IMR-90 (cell line): ENCODE measurements at regions not wholly inside any gene's neighbourhood (a gene's known extent, or its start where the extent isn't known, plus 50 kb on each side); places are given as distances from the start of the nearest gene placed in this dataset.
A peak's percentile ranks its signal among the peaks of the same experiment; 100 is the strongest.

Source experiments
- ATAC-seq: fragments of 200-7000 bp; cut with Tn5 transposase; 2 replicates; pipeline ENCODE4 v1.9.1; 2020; ENCODE audit warnings: low read depth, mild to moderate bottlenecking, moderate library complexity
- BruUV-seq: library from RNA; stranded (reverse); fragments of 400-500 nt; replicated peaks from 2 replicates; lab custom pipeline; 2021; lab: Mats Ljungman, UMichigan
- CTCF ChIA-PET: fragments of 300-600 bp; formaldehyde crosslinking; extraction: SDS; loops from one replicate; lab custom pipeline; 2021; ENCODE audit warnings: antibody characterized with exemption; lab: Yijun Ruan, JAX
- POLR2A ChIA-PET: fragments of 300-600 bp; sonication (Branson Sonifier 250); formaldehyde crosslinking; loops from one replicate; lab custom pipeline; 2022; ENCODE audit warnings: antibody characterized with exemption; ENCODE audit not compliant: unreplicated experiment; lab: Charles Lee
- DNase-seq: peaks from one replicate; pipeline ENCODE4 v3.0.0; 2013
- H2AFZ ChIP-seq: replicated peaks from 2 replicates; pipeline ENCODE3; 2013; ENCODE audit warnings: low read length, mild to moderate bottlenecking; ENCODE audit not compliant: poor library complexity
- H2AK5ac ChIP-seq: 2 replicates; pipeline ENCODE4 v1.6.1; 2013; ENCODE audit warnings: low read depth, low read length, inconsistent platforms
- H2AK9ac ChIP-seq: replicated peaks from 2 replicates; pipeline ENCODE3; 2013; ENCODE audit warnings: mild to moderate bottlenecking, low read depth, low read length, moderate library complexity; ENCODE audit not compliant: poor library complexity
- H2BK120ac ChIP-seq: 2 replicates; pipeline ENCODE4 v1.6.1; 2013; ENCODE audit warnings: low read depth, low read length, inconsistent platforms
- H2BK15ac ChIP-seq: 3 replicates; pipeline ENCODE4 v1.6.1; 2013; ENCODE audit warnings: low read depth, low read length, inconsistent platforms
- H2BK20ac ChIP-seq: 2 replicates; pipeline ENCODE4 v1.6.1; 2013; ENCODE audit warnings: low read depth, mild to moderate bottlenecking, inconsistent platforms, low read length, moderate library complexity
- H2BK5ac ChIP-seq: 2 replicates; pipeline ENCODE4 v1.6.1; 2013; ENCODE audit warnings: mild to moderate bottlenecking, low read depth, low read length, inconsistent platforms; ENCODE audit not compliant: poor library complexity, severe bottlenecking
- H3K14ac ChIP-seq: replicated peaks from 2 replicates; pipeline ENCODE4 v1.6.1; 2013; ENCODE audit warnings: low read depth, low read length, inconsistent platforms
- H3K18ac ChIP-seq: 2 replicates; pipeline ENCODE4 v1.6.1; 2013; ENCODE audit warnings: low read depth, low read length, control low read depth
- H3K23ac ChIP-seq: 2 replicates; pipeline ENCODE4 v1.6.1; 2013; ENCODE audit warnings: low read depth, low read length, inconsistent platforms
- H3K27ac ChIP-seq: 2 replicates; pipeline ENCODE4 v1.5.1; 2013; ENCODE audit warnings: mild to moderate bottlenecking, control low read depth, low read length; ENCODE audit not compliant: insufficient read depth
- H3K27me3 ChIP-seq: 2 replicates; pipeline ENCODE4 v1.6.1; 2013; ENCODE audit warnings: low read length; ENCODE audit not compliant: control insufficient read depth, insufficient read depth
- H3K36me3 ChIP-seq: 2 replicates; pipeline ENCODE4 v1.6.1; 2013; ENCODE audit warnings: low read length, mixed read lengths; ENCODE audit not compliant: control insufficient read depth, insufficient read depth
- H3K4ac ChIP-seq: 2 replicates; pipeline ENCODE4 v1.6.1; 2013; ENCODE audit warnings: low read depth, low read length, inconsistent platforms
- H3K4me1 ChIP-seq: 2 replicates; pipeline ENCODE4 v1.6.1; 2013; ENCODE audit warnings: low read length, mixed read lengths; ENCODE audit not compliant: control insufficient read depth, insufficient read depth
- H3K4me2 ChIP-seq: 2 replicates; pipeline ENCODE4 v1.6.1; 2013; ENCODE audit warnings: low read depth, mild to moderate bottlenecking, control low read depth, low read length, moderate library complexity
- H3K4me3 ChIP-seq: 2 replicates; pipeline ENCODE4 v1.5.1; 2013; ENCODE audit warnings: low read depth, mild to moderate bottlenecking, control low read depth, low read length, moderate library complexity; ENCODE audit not compliant: insufficient read depth
- H3K56ac ChIP-seq: 2 replicates; pipeline ENCODE4 v1.6.1; 2013; ENCODE audit warnings: low read length, inconsistent platforms; ENCODE audit not compliant: insufficient read depth; ENCODE audit errors: extremely low read depth
- H3K79me1 ChIP-seq, 2 experiments: 2 replicates each; pipeline ENCODE4 v1.6.1; 2013; ENCODE audit warnings: low read length in 2 of 2, inconsistent platforms in 1 of 2, low read depth in 1 of 2
- H3K9ac ChIP-seq: 2 replicates; pipeline ENCODE4 v1.6.1; 2013; ENCODE audit warnings: low read depth, low read length, control low read depth
- H3K9me1 ChIP-seq: 2 replicates; pipeline ENCODE4 v1.6.1; 2013; ENCODE audit warnings: low read length, inconsistent platforms; ENCODE audit not compliant: insufficient read depth
- H3K9me3 ChIP-seq: 2 replicates; pipeline ENCODE4 v1.6.1; 2013; ENCODE audit warnings: low read length; ENCODE audit not compliant: control insufficient read depth, insufficient read depth
- H4K20me1 ChIP-seq: 2 replicates; pipeline ENCODE4 v1.6.1; 2013; ENCODE audit warnings: low read length, inconsistent platforms; ENCODE audit not compliant: insufficient read depth
- H4K5ac ChIP-seq: 2 replicates; pipeline ENCODE4 v1.6.1; 2013; ENCODE audit warnings: mild to moderate bottlenecking, low read depth, low read length, control low read depth
- H4K8ac ChIP-seq, 2 experiments: 2 replicates each; pipeline ENCODE4 v1.6.1; 2013; ENCODE audit warnings: low read depth in 2 of 2, low read length in 2 of 2, control low read depth in 1 of 2, inconsistent platforms in 1 of 2
- H4K91ac ChIP-seq: 2 replicates; pipeline ENCODE4 v1.6.1; 2013; ENCODE audit warnings: low read depth, low read length, inconsistent platforms; ENCODE audit not compliant: insufficient read depth
- BHLHE40 ChIP-seq: fragments of 150-350 bp; IDR thresholded peaks from 2 replicates; pipeline ENCODE4 v1.6.1; 2016; ENCODE audit warnings: mild to moderate bottlenecking, low read depth, low read length
- CEBPB ChIP-seq: IDR thresholded peaks from 2 replicates; pipeline ENCODE4 v1.6.1; 2012; ENCODE audit warnings: low read depth, low read length, improper control_type of control experiment
- CHD1 ChIP-seq: IDR thresholded peaks from 2 replicates; pipeline ENCODE4 v1.6.1; 2012; ENCODE audit warnings: low read depth, low read length, improper control_type of control experiment
- FOS ChIP-seq: fragments of 150-350 bp; IDR thresholded peaks from 2 replicates; pipeline ENCODE4 v1.6.1; 2016; ENCODE audit warnings: low read depth, low read length
- MAZ ChIP-seq: IDR thresholded peaks from 2 replicates; pipeline ENCODE4 v1.6.1; 2012; ENCODE audit warnings: low read depth, mild to moderate bottlenecking, low read length, improper control_type of control experiment, moderate library complexity, borderline replicate concordance
- MXI1 ChIP-seq: IDR thresholded peaks from 2 replicates; pipeline ENCODE4 v1.6.1; 2012; ENCODE audit warnings: low read depth, mild to moderate bottlenecking, low read length, moderate library complexity, borderline replicate concordance
- NFE2L2 ChIP-seq: fragments of 150-350 bp; IDR thresholded peaks from 2 replicates; pipeline ENCODE4 v1.6.1; 2016; ENCODE audit warnings: low read depth, mild to moderate bottlenecking, low read length
- POLR2A ChIP-seq: IDR thresholded peaks from 2 replicates; pipeline ENCODE4 v1.6.1; 2012; ENCODE audit warnings: mild to moderate bottlenecking, low read depth, low read length
- RAD21 ChIP-seq: IDR thresholded peaks from 2 replicates; pipeline ENCODE4 v1.6.1; 2012; ENCODE audit warnings: low read length, improper control_type of control experiment
- RCOR1 ChIP-seq: IDR thresholded peaks from 2 replicates; pipeline ENCODE4 v1.6.1; 2012; ENCODE audit warnings: mild to moderate bottlenecking, low read length, improper control_type of control experiment; ENCODE audit not compliant: insufficient replicate concordance
- RFX5 ChIP-seq: IDR thresholded peaks from 2 replicates; pipeline ENCODE4 v1.8.0; 2012; ENCODE audit warnings: low read depth, mild to moderate bottlenecking, low read length, moderate library complexity
- SMC3 ChIP-seq: fragments of 150-350 bp; IDR thresholded peaks from 2 replicates; pipeline ENCODE4 v1.6.1; 2016; ENCODE audit warnings: low read depth, mild to moderate bottlenecking, antibody characterized with exemption, low read length, moderate library complexity
- WGBS, 2 experiments: methylation state at CpG; one replicate each; pipeline versions ENCODE4 v1.1.5 to v1.1.7; 2013; ENCODE audit warnings: missing lambda C conversion rate in 2 of 2; ENCODE audit not compliant: insufficient read length in 1 of 2; ENCODE audit errors: extremely low coverage in 2 of 2; 5-methylcytosine and 5-hydroxymethylcytosine counted together
- dilution Hi-C: fragments of 300-500 bp; cut with HindIII; formaldehyde crosslinking; loops from one replicate; pipeline ENCODE4 v1.14.3; 2018; ENCODE audit warnings: low sequenced_read_pairs; ENCODE audit not compliant: unreplicated experiment
- in situ Hi-C: fragments of 300-500 bp; cut with MboI; formaldehyde crosslinking; loops from 3 replicates; pipeline ENCODE4 v1.14.3; 2019; ENCODE audit warnings: low sequenced_read_pairs, inconsistent platforms, mixed read lengths
- intact Hi-C: fragments of 100-400 bp; cut with micrococcal nuclease; formaldehyde crosslinking; loops from 2 replicates; pipeline ENCODE4 v1.10.0; 2022
- TF ChIP-seq, protein P1 (sequence below): fragments of 150-350 bp; IDR thresholded peaks from 2 replicates; pipeline ENCODE4 v1.6.1; 2016; ENCODE audit warnings: low read depth, mild to moderate bottlenecking, low read length, moderate library complexity, borderline replicate concordance
- TF ChIP-seq, protein P2 (sequence below): fragments of 150-350 bp; IDR thresholded peaks from 2 replicates; pipeline ENCODE4 v1.6.1; 2017; ENCODE audit warnings: mild to moderate bottlenecking, antibody characterized with exemption, low read length, low read depth
- TF ChIP-seq, protein P3 (sequence below): conservative IDR thresholded peaks from 2 replicates; pipeline ENCODE4 v1.5.1; 2012; ENCODE audit warnings: mild to moderate bottlenecking, low read depth, low read length, improper control_type of control experiment

DNA sequence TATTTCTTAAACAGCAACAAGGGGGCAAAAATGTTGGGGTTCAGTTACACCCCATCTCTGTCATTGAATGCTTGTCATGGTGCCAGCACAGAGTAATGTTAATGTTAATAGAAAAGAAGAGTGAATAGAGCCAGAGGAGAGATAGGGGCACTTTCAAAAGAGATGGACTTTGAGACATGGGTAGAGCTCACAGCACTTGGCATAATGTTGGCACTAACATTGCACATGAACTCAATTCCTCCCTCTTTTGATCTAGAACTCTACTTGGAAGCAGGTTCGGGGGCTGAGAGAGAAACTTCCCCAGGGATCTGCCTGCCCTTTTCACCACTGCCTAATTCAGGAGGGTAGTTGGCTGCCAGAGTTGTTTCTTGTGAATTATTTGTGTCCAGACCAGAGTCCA is 188.0 kb upstream of the ADRA1D start:
- no peaks in the 10 kb centered on the region for H3K27me3 ChIP-seq
- TF ChIP-seq FOS (no peak), RFX5 (no peak), NFE2L2 (no peak), MXI1 (no peak), SMC3 (no peak), POLR2A (no peak), CEBPB (no peak), BHLHE40 (no peak), MAZ (no peak), RCOR1 (no peak), CHD1 (no peak), RAD21 (no peak)
- TF ChIP-seq, protein P1, sequence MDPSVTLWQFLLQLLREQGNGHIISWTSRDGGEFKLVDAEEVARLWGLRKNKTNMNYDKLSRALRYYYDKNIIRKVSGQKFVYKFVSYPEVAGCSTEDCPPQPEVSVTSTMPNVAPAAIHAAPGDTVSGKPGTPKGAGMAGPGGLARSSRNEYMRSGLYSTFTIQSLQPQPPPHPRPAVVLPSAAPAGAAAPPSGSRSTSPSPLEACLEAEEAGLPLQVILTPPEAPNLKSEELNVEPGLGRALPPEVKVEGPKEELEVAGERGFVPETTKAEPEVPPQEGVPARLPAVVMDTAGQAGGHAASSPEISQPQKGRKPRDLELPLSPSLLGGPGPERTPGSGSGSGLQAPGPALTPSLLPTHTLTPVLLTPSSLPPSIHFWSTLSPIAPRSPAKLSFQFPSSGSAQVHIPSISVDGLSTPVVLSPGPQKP, result no peak
- TF ChIP-seq, protein P2, sequence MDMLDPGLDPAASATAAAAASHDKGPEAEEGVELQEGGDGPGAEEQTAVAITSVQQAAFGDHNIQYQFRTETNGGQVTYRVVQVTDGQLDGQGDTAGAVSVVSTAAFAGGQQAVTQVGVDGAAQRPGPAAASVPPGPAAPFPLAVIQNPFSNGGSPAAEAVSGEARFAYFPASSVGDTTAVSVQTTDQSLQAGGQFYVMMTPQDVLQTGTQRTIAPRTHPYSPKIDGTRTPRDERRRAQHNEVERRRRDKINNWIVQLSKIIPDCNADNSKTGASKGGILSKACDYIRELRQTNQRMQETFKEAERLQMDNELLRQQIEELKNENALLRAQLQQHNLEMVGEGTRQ, result no peak
- TF ChIP-seq, protein P3, sequence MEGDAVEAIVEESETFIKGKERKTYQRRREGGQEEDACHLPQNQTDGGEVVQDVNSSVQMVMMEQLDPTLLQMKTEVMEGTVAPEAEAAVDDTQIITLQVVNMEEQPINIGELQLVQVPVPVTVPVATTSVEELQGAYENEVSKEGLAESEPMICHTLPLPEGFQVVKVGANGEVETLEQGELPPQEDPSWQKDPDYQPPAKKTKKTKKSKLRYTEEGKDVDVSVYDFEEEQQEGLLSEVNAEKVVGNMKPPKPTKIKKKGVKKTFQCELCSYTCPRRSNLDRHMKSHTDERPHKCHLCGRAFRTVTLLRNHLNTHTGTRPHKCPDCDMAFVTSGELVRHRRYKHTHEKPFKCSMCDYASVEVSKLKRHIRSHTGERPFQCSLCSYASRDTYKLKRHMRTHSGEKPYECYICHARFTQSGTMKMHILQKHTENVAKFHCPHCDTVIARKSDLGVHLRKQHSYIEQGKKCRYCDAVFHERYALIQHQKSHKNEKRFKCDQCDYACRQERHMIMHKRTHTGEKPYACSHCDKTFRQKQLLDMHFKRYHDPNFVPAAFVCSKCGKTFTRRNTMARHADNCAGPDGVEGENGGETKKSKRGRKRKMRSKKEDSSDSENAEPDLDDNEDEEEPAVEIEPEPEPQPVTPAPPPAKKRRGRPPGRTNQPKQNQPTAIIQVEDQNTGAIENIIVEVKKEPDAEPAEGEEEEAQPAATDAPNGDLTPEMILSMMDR, result no peak
- no peak for ATAC-seq
- H3K36me3 ChIP-seq, result no peaks in the 10 kb centered on the region
- H3K4me3 ChIP-seq, result no peak overlapping the region
- no peak overlapping the region; the same call in 2 of the 3 replicates for H2BK15ac ChIP-seq
- 0 out of 2 replicates have a peak overlapping the region, but pooled peaks have one; percentile 16 for H3K18ac ChIP-seq
- no peak overlapping the region; the same call in 1 of the 2 replicates for H2BK120ac ChIP-seq
- no peak overlapping the region for H3K23ac ChIP-seq
- H3K27ac ChIP-seq, result no peak overlapping the region
- H4K8ac ChIP-seq, result no peak overlapping the region
- H2BK5ac ChIP-seq, result no peak overlapping the region
- no peaks in the 10 kb centered on the region for H4K20me1 ChIP-seq
- no peak overlapping the region for H3K4ac ChIP-seq
- BruUV-seq, result no TSS peak
- dilution Hi-C loops (no loop called here), intact Hi-C loops (loop anchor here (5.0 kb wide), 1 partner anchor 330 kb away; no protein-coding TSS in a partner anchor), in situ Hi-C loops (no loop called here)
- H3K4me1 ChIP-seq, result peaks cover 15% of the 10 kb centered on the region
- H3K4me2 ChIP-seq, result no peak overlapping the region
- H3K14ac ChIP-seq, result no peak overlapping the region; the same call in 1 of the 2 replicates
- DNase-seq, result no peak
- no peak overlapping the region for H2AFZ ChIP-seq
- H4K5ac ChIP-seq, result no peak overlapping the region
- H3K9me1 ChIP-seq, result peaks cover 9% of the 10 kb centered on the region
- ChIA-PET CTCF (no interaction called here), POLR2A (no interaction called here)
- no peak overlapping the region for H3K56ac ChIP-seq
- H4K91ac ChIP-seq, result no peak overlapping the region
- no peak overlapping the region for H2AK9ac ChIP-seq
- H3K9ac ChIP-seq, result no peak overlapping the region
- no peaks in the 10 kb centered on the region for H3K9me3 ChIP-seq
- 0 out of 2 replicates have a peak overlapping the region, but pooled peaks have one; percentile 10 for H2BK20ac ChIP-seq
- no peaks in the 10 kb centered on the region for H3K79me1 ChIP-seq
- H2AK5ac ChIP-seq, result no peak overlapping the region
- WGBS, 2 experiments, result no CpG with 5 or more reads among the region's 1 CpG
